GM10266 (cell line): ENCODE measurements at regions not wholly inside any gene's neighbourhood (a gene's known extent, or its start where the extent isn't known, plus 50 kb on each side); places are given as distances from the start of the nearest gene placed in this dataset.
"Not testable (repeated sequence)": the region's sequence is repeated elsewhere in the genome, so short reads cannot be mapped to it uniquely, and the experiment has no call there.

Source experiments
- DNase-seq: peaks from one replicate; pipeline ENCODE4 v3.0.0; 2012; ENCODE audit errors: extremely low spot score
- TF ChIP-seq, protein P1 (sequence below): IDR thresholded peaks from 2 replicates; pipeline ENCODE4 v1.5.1; 2012; ENCODE audit warnings: mild to moderate bottlenecking, low read depth; ENCODE audit not compliant: control insufficient read depth, insufficient read depth; ENCODE audit errors: missing control alignments

- not testable (repeated sequence) for DNase-seq
These were observed 59.2 kb downstream of the CXorf49B start for GRCh38 chrX:71822314-71822713.

DNA sequence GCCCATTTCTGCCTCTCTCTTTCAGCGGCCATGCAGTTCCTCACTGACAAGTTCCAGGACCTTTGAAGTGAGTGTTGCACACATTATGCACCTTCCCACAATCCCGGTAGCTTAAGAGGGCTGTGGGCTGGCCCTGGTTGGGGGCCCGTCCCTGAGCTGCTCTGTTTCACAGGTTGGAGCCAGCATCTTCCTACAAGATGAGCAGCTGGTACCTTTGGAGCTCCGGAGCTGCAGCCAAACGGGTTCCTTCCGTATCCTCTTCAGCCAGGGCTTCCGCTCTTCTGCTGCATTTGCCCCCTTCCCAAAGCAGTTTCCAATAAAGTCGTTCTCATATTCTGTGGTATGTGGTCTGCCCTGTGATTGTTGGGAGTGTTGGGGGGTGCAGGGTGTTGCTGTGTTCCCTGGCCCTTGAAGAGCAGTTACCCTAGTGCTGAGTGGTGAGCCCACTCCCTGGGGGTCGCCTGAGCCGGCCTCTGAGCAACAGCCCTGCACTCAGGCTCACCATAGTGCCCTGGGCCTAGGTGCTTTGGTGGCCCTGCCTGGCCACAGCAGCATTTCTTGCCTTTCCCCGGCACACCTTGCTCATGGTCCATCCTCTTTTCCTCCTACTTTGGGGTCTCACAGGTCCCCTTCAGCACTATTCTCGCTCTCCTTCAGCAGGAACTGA lies 60.4 kb downstream of the CXorf49B start:
- DNase-seq, result no peak
- TF ChIP-seq, protein P1, sequence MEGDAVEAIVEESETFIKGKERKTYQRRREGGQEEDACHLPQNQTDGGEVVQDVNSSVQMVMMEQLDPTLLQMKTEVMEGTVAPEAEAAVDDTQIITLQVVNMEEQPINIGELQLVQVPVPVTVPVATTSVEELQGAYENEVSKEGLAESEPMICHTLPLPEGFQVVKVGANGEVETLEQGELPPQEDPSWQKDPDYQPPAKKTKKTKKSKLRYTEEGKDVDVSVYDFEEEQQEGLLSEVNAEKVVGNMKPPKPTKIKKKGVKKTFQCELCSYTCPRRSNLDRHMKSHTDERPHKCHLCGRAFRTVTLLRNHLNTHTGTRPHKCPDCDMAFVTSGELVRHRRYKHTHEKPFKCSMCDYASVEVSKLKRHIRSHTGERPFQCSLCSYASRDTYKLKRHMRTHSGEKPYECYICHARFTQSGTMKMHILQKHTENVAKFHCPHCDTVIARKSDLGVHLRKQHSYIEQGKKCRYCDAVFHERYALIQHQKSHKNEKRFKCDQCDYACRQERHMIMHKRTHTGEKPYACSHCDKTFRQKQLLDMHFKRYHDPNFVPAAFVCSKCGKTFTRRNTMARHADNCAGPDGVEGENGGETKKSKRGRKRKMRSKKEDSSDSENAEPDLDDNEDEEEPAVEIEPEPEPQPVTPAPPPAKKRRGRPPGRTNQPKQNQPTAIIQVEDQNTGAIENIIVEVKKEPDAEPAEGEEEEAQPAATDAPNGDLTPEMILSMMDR, result no peak

DNA sequence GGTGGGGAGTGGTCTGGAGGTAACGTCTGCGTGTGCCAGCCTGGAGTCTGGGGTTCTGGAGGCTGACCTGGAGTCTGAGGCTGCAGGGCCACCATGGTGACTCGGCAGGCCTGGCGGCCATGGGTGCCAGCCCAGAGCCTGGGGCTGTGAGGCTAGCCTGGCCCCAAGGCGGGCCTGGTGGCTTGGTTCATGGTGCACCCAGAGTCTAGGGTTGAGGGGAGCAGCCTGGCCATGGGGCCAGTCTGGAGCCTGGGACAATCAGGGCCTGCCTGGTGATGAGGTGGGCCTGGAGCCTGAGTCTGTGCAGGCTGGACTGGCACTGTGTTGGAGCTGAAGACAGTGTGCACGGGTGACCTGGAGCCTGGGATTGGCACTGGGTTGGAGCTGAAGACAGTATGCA lies 64.9 kb downstream of the CXorf49B start:
- TF ChIP-seq, protein P1, result no peak
- no peak for DNase-seq

DNA sequence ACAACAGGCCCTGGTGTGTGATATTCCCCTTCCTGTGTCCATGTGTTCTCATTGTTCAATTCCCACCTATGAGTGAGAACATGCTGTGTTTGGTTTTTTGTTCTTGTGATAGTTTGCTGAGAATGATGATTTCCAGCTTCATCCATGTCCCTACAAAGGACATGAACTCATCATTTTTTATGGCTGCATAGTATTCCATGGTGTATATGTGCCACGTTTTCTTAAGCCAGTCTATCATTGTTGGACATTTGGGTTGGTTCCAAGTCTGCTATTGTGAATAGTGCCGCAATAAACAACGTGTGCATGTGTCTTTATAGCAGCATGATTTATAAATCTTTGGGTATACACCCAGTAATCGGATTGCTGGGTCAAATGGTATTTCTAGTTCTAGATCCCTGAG lies 72.6 kb upstream of the NHSL2 start:
- not testable (repeated sequence) for DNase-seq

DNA sequence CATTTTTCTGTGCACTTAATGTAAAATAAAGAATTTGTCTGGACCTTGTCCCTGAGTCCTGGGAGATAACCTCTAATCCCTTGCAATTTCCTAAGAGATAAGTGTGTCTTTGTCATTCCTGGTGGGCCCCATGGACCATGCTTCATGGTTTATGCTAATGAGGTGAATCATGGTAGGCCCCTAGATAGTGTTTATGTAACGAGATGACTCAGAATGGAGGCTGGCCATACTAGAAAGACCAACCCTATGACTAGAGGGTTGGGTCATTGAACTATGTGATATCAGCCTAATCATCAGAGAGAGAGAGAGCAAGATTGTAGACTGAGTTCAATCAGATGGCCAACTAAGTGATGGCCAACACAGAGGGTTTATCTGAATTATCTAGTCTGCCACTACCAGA lies 64.2 kb upstream of the NHSL2 start:
- DNase-seq, result no peak
- TF ChIP-seq, protein P1, result no peak

DNA sequence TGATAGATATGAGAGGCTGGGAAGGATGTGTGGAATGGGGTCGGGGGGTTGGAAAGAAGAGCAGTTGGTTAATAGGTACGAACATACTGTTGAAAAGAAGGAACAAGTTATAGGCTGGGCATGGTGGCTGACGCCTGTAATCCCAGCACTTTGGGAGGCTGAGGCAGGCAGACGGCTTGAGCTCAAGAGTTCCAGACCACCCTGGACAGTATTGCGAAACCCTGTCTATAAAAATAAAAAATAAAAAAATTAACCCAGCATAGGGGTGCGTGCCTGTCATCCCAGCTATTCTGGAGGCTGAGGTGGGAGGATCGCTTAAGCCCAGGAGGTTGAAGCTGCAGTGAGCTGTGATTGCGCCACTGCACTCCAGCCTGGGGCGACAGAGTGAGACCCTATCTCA lies 58.5 kb upstream of the NHSL2 start:
- no peak for DNase-seq
- TF ChIP-seq, protein P1, result no peak

DNA sequence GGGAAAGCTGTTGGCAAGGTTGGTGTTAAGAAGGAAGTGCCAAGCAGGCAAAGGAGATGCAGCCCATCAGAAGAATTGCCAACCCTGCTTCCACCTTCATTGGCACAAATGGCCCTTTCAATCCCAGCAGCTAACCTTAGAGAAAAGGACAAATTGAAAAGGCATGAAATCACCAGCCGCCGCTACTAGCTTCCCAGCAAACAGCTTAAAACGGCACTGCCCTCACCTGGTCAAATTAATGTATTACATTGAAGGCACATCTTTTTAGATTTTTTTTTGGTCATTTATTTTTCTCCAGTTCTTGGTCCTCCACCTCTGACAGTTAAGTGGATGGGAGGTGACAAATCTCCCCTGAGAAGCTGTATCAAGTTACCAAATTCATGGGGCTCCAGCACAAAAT lies 51.0 kb upstream of the NHSL2 start:
- TF ChIP-seq, protein P1, result peak; percentile 51
- DNase-seq, result no peak
